ENCODE measurements at regions not wholly inside any gene's neighbourhood (a gene's known extent, or its start where the extent isn't known, plus 50 kb on each side); places are given as distances from the start of the nearest gene placed in this dataset.

- no peak for TF ChIP-seq CTCF (IDR thresholded peaks at IDR 0.05; ENCODE audit: extremely low read depth in 1 of 2, insufficient read depth in 1 of 2, low read depth in 1 of 2, low read length in 2 of 2)
- no peak for TF ChIP-seq POLR2AphosphoS5 (IDR thresholded peaks at IDR 0.05; ENCODE audit: insufficient read depth, low read depth, low read length)
- TF ChIP-seq POLR2A (IDR thresholded peaks at IDR 0.05; ENCODE audit: low read depth, low read length): no peak
- TF ChIP-seq EZH2 (IDR thresholded peaks at IDR 0.05; ENCODE audit: borderline replicate concordance, low read depth, low read length, severe bottlenecking): no peak
- no peak for TF ChIP-seq MYC (IDR thresholded peaks at IDR 0.05; ENCODE audit: low read depth, low read length)
Measured at GRCh38 chr13:63972328-63972727, 2556.7 kb upstream of the PCDH20 start.

Data from endothelial cell of umbilical vein (primary cell).